H9 (cell line): ENCODE measurements at regions not wholly inside any gene's neighbourhood (a gene's known extent, or its start where the extent isn't known, plus 50 kb on each side); places are given as distances from the start of the nearest gene placed in this dataset.

Experiments used
- DNase-seq: peaks from one replicate; pipeline ENCODE4 v3.0.0-alpha.2; 2017
- H2AFZ ChIP-seq: one replicate; pipeline ENCODE4 v1.6.1; 2013; ENCODE audit warnings: mild to moderate bottlenecking, low read length, control low read depth, moderate library complexity
- H2AK5ac ChIP-seq: 2 replicates; pipeline ENCODE4 v1.6.1; 2013; ENCODE audit warnings: low read length, control low read depth, mixed read lengths; ENCODE audit not compliant: insufficient read length
- H2BK120ac ChIP-seq: one replicate; pipeline ENCODE4 v1.6.1; 2013; ENCODE audit warnings: low read depth, mild to moderate bottlenecking, low read length, control low read depth, inconsistent platforms; ENCODE audit not compliant: poor library complexity, severe bottlenecking
- H2BK12ac ChIP-seq: 2 replicates; pipeline ENCODE4 v1.6.1; 2013; ENCODE audit warnings: low read length, control low read depth, mixed read lengths, low read depth; ENCODE audit not compliant: insufficient read length
- H2BK15ac ChIP-seq: 2 replicates; pipeline ENCODE4 v1.6.1; 2013; ENCODE audit warnings: low read depth, low read length, control low read depth
- H2BK20ac ChIP-seq: one replicate; pipeline ENCODE4 v1.6.1; 2013; ENCODE audit warnings: low read depth, mild to moderate bottlenecking, low read length, control low read depth, inconsistent platforms; ENCODE audit not compliant: poor library complexity, severe bottlenecking
- H2BK5ac ChIP-seq: 2 replicates; pipeline ENCODE4 v1.6.1; 2013; ENCODE audit warnings: low read length, control low read depth, mixed read lengths; ENCODE audit not compliant: insufficient read length
- H3K14ac ChIP-seq: 2 replicates; pipeline ENCODE4 v1.6.1; 2013; ENCODE audit warnings: low read length, control low read depth; ENCODE audit not compliant: insufficient read depth
- H3K18ac ChIP-seq: 2 replicates; pipeline ENCODE4 v1.6.1; 2013; ENCODE audit warnings: low read depth, mild to moderate bottlenecking, mixed read lengths, low read length, control low read depth; ENCODE audit not compliant: insufficient read length
- H3K23ac ChIP-seq: 2 replicates; pipeline ENCODE4 v1.6.1; 2013; ENCODE audit warnings: low read length, control low read depth, mixed read lengths, low read depth; ENCODE audit not compliant: insufficient read length
- H3K23me2 ChIP-seq: 2 replicates; pipeline ENCODE4 v1.6.1; 2013; ENCODE audit warnings: low read depth, mild to moderate bottlenecking, mixed read lengths, low read length, control low read depth; ENCODE audit not compliant: insufficient read length, poor library complexity, severe bottlenecking
- H3K27ac ChIP-seq: 2 replicates; pipeline ENCODE4 v1.5.1; 2013; ENCODE audit warnings: low read length, control low read depth, mixed read lengths, low read depth; ENCODE audit not compliant: insufficient read length
- H3K27me3 ChIP-seq: 2 replicates; pipeline ENCODE4 v1.6.1; 2013; ENCODE audit warnings: low read length, control low read depth, inconsistent platforms; ENCODE audit not compliant: insufficient read depth
- H3K4ac ChIP-seq: 2 replicates; pipeline ENCODE4 v1.6.1; 2013; ENCODE audit warnings: low read depth, mild to moderate bottlenecking, control low read depth, inconsistent platforms, low read length, moderate library complexity
- H3K4me1 ChIP-seq: 2 replicates; pipeline ENCODE4 v1.6.1; 2013; ENCODE audit warnings: low read length, control low read depth, inconsistent platforms; ENCODE audit not compliant: insufficient read depth
- H3K4me2 ChIP-seq: 2 replicates; pipeline ENCODE4 v1.6.1; 2013; ENCODE audit warnings: low read length, control low read depth, mixed read lengths; ENCODE audit not compliant: insufficient read length, insufficient read depth
- H3K56ac ChIP-seq: 2 replicates; pipeline ENCODE4 v1.6.1; 2013; ENCODE audit warnings: low read depth, mild to moderate bottlenecking, mixed read lengths, low read length, control low read depth; ENCODE audit not compliant: insufficient read length
- H3K79me1 ChIP-seq: 2 replicates; pipeline ENCODE4 v1.6.1; 2013; ENCODE audit warnings: low read depth, mild to moderate bottlenecking, moderate library complexity, low read length, control low read depth, inconsistent platforms; ENCODE audit not compliant: insufficient read depth, poor library complexity, severe bottlenecking
- H3K79me2 ChIP-seq: 2 replicates; pipeline ENCODE4 v1.6.1; 2013; ENCODE audit warnings: low read length, control low read depth, inconsistent platforms; ENCODE audit not compliant: insufficient read depth
- H3K9ac ChIP-seq: 2 replicates; pipeline ENCODE4 v1.6.1; 2013; ENCODE audit warnings: low read length, control low read depth, mixed read lengths; ENCODE audit not compliant: insufficient read length; ENCODE audit errors: extremely low read depth
- H3K9me3 ChIP-seq: one replicate; pipeline ENCODE4 v1.6.1; 2013; ENCODE audit warnings: low read depth, low read length, inconsistent platforms; ENCODE audit not compliant: control insufficient read depth
- H3T11ph ChIP-seq: one replicate; pipeline ENCODE4 v1.6.1; 2013; ENCODE audit warnings: mild to moderate bottlenecking, low read length, control low read depth, inconsistent platforms
- H4K20me1 ChIP-seq: one replicate; pipeline ENCODE4 v1.6.1; 2013; ENCODE audit not compliant: control insufficient read depth, insufficient read length, insufficient read depth
- H4K5ac ChIP-seq: 2 replicates; pipeline ENCODE4 v1.6.1; 2013; ENCODE audit warnings: low read depth, mild to moderate bottlenecking, mixed read lengths, low read length, control low read depth; ENCODE audit not compliant: insufficient read length
- H4K8ac ChIP-seq: replicated peaks from 2 replicates; pipeline ENCODE4 v1.6.1; 2013; ENCODE audit warnings: low read length, control low read depth, mixed read lengths, low read depth; ENCODE audit not compliant: insufficient read length
- H4K91ac ChIP-seq: 2 replicates; pipeline ENCODE4 v1.6.1; 2013; ENCODE audit warnings: low read depth, mild to moderate bottlenecking, moderate library complexity, mixed read lengths, low read length, control low read depth; ENCODE audit not compliant: insufficient read length
- H3K27ac Mint-ChIP-seq, 3 experiments: 2 replicates in 2 of 3; 3 replicates in 1 of 3; pipeline ENCODE4 v1.8.0; 2020 to 2021; ENCODE audit warnings: mixed read lengths in 3 of 3, mild to moderate bottlenecking in 1 of 3, moderate library complexity in 1 of 3
- H3K27me3 Mint-ChIP-seq: 2 replicates; pipeline ENCODE4 v1.8.0; 2021; ENCODE audit warnings: low read depth, mild to moderate bottlenecking, moderate library complexity, mixed read lengths
- H3K36me3 Mint-ChIP-seq, 3 experiments: 2 replicates in 2 of 3; 3 replicates in 1 of 3; pipeline ENCODE4 v1.8.0; 2020 to 2021; ENCODE audit warnings: low read depth in 3 of 3, mixed read lengths in 3 of 3; ENCODE audit not compliant: insufficient read depth in 1 of 3
- H3K4me1 Mint-ChIP-seq, 2 experiments: 2 replicates each; pipeline ENCODE4 v1.8.0; 2020; ENCODE audit warnings: mixed read lengths in 2 of 2
- H3K4me3 Mint-ChIP-seq, 2 experiments: 2 replicates in 1 of 2; 3 replicates in 1 of 2; pipeline ENCODE4 v1.8.0; 2020 to 2021; ENCODE audit warnings: mild to moderate bottlenecking in 2 of 2, mixed read lengths in 2 of 2, moderate library complexity in 1 of 2
- H3K9me3 Mint-ChIP-seq, 2 experiments: 2 replicates in 1 of 2; 3 replicates in 1 of 2; pipeline ENCODE4 v1.8.0; 2020; ENCODE audit warnings: mild to moderate bottlenecking in 2 of 2, mixed read lengths in 2 of 2, moderate library complexity in 1 of 2
- TF ChIP-seq, protein P1 (sequence below): fragments of 200-600 bp; sonication (generic); conservative IDR thresholded peaks from 3 replicates; pipeline ENCODE4 v1.8.0; 2021; ENCODE audit warnings: antibody characterized with exemption, mild to moderate bottlenecking

DNA sequence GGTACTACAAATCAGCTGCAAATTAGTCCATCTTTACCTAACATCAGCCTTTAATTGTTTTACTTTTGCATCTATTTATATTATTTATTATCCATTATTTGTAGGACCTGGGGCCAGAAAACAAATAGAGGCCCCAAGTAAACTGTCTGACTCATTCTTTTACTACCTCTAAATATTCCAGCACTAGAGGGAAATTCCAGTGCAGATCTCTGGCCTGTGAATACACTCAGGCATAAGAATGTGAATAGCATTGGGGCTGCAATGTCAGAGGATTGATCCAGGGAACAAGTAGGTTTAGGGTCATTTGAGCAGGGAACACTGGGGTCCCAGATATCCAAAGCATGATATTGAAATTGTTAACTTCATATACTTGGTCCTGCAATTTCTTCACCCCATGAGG is 176.6 kb upstream of the TYRP1 start:
- Histone ChIP-seq H4K5ac (no peak overlapping the region), H3K27ac (no peak overlapping the region), H3K4me2 (no peak overlapping the region), H4K8ac (no peak overlapping the region), H2BK20ac (no peak overlapping the region), H3K18ac (no peak overlapping the region), H3K23me2 (no peaks in the 10 kb centered on the region), H3K23ac (no peak overlapping the region), H2BK12ac (no peak overlapping the region), H4K91ac (no peak overlapping the region), H2BK120ac (no peak overlapping the region), H2BK15ac (no peak overlapping the region), H3K9me3 (no peaks in the 10 kb centered on the region), H3K79me1 (no peaks in the 10 kb centered on the region), H3K79me2 (no peaks in the 10 kb centered on the region), H2BK5ac (no peak overlapping the region), H3K9ac (no peak overlapping the region), H3K4me1 (no peaks in the 10 kb centered on the region), H3K27me3 (no peaks in the 10 kb centered on the region), H3K4ac (no peak overlapping the region), H3K56ac (no peak overlapping the region), H4K20me1 (no peaks in the 10 kb centered on the region), H3T11ph (no peak overlapping the region), H3K14ac (no peak overlapping the region), H2AFZ (no peak overlapping the region), H2AK5ac (no peak overlapping the region)
- Mint-ChIP-seq H3K36me3 (no peaks in the 10 kb centered on the region), H3K27me3 (no peaks in the 10 kb centered on the region), H3K9me3 (no peaks in the 10 kb centered on the region), H3K27ac (no peak overlapping the region), H3K4me3 (no peak overlapping the region), H3K4me1 (0 out of 4 replicates have a peak, but pooled peaks cover 0 to 2% of the 10 kb centered on the region in 2 experiments)
- no peak for DNase-seq
- TF ChIP-seq, protein P1, sequence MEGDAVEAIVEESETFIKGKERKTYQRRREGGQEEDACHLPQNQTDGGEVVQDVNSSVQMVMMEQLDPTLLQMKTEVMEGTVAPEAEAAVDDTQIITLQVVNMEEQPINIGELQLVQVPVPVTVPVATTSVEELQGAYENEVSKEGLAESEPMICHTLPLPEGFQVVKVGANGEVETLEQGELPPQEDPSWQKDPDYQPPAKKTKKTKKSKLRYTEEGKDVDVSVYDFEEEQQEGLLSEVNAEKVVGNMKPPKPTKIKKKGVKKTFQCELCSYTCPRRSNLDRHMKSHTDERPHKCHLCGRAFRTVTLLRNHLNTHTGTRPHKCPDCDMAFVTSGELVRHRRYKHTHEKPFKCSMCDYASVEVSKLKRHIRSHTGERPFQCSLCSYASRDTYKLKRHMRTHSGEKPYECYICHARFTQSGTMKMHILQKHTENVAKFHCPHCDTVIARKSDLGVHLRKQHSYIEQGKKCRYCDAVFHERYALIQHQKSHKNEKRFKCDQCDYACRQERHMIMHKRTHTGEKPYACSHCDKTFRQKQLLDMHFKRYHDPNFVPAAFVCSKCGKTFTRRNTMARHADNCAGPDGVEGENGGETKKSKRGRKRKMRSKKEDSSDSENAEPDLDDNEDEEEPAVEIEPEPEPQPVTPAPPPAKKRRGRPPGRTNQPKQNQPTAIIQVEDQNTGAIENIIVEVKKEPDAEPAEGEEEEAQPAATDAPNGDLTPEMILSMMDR = no peak
